Activated naive CD8-positive, alpha-beta T cell treated with anti-CD3 and anti-CD28 coated beads, Interleukin-2, amount 10 ng/mL, durations not matched to agents 7 days and 5 days (primary cell): ENCODE measurements at regions not wholly inside any gene's neighbourhood (a gene's known extent, or its start where the extent isn't known, plus 50 kb on each side); places are given as distances from the start of the nearest gene placed in this dataset.

Source experiments
- ATAC-seq: fragments of 150-1000 bp; cut with Tn5 transposase; one replicate; pipeline ENCODE4 v1.10.0; 2021; ENCODE audit warnings: low read depth, moderate library complexity
- POLR2A ChIA-PET: fragments of 350-600 bp; sonication (Branson Sonifier 250); formaldehyde crosslinking; loops from one replicate; lab custom pipeline; 2021; ENCODE audit warnings: antibody characterized with exemption; lab: Charles Lee
- DNase-seq: peaks from one replicate; pipeline ENCODE4 v3.0.0; 2021
- H3K27ac Mint-ChIP-seq: one replicate; pipeline ENCODE4 v1.8.0; 2022; ENCODE audit warnings: mild to moderate bottlenecking, mixed read lengths
- H3K27me3 Mint-ChIP-seq: one replicate; pipeline ENCODE4 v1.8.0; 2022; ENCODE audit warnings: mild to moderate bottlenecking, moderate library complexity, mixed read lengths
- H3K36me3 Mint-ChIP-seq: one replicate; pipeline ENCODE4 v1.8.0; 2021; ENCODE audit warnings: mild to moderate bottlenecking, mixed read lengths
- H3K4me1 Mint-ChIP-seq: one replicate; pipeline ENCODE4 v1.8.0; 2021; ENCODE audit warnings: mixed read lengths
- H3K4me3 Mint-ChIP-seq: one replicate; pipeline ENCODE4 v1.8.0; 2022; ENCODE audit warnings: mild to moderate bottlenecking, moderate library complexity, mixed read lengths
- H3K9me3 Mint-ChIP-seq: one replicate; pipeline ENCODE4 v1.8.0; 2021; ENCODE audit warnings: mixed read lengths

DNA sequence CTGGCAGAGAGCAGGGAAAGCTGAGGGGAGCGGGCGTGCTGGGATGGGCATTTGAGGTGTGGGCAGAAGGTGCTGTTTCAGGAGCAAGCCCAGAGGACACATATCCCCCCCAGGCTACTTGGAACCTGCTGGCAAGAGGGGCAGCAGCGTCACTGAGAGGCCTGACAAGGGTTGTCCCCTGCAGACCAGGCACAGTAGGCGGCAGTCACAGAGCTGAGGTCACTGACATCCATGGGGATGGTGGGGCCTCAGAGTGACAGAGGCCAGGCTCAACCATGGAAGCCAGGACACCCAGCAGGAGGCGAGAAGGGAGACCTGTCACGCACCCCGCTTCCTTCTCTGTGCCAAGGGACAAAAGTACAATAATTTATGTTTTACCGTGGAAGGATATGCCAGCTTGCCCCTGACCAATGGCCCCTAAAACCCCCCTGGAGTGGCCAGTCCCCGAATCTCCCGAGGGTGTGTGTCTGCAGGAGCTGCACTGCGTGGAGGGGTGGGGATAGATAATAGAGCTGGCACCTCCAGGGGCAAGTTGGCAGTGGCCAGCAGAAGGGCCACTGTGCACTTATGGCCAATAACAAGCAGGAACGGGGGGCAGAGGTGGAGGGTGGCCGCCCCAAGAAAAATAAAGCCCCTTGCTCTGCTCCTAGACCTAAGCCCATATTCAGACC, 86.3 kb upstream of the SLC66A3 start:
- Mint-ChIP-seq H3K27ac (no peak overlapping the region), H3K36me3 (no peaks in the 10 kb centered on the region), H3K27me3 (peaks cover 12% of the 10 kb centered on the region), H3K4me3 (no peak overlapping the region), H3K9me3 (no peaks in the 10 kb centered on the region), H3K4me1 (no peaks in the 10 kb centered on the region)
- POLR2A ChIA-PET = no interaction called here
- ATAC-seq (no peak), DNase-seq (no peak)

- H3K27ac Mint-ChIP-seq = no peak overlapping the region
- H3K9me3 Mint-ChIP-seq = no peaks in the 10 kb centered on the region
- H3K36me3 Mint-ChIP-seq = no peaks in the 10 kb centered on the region
- H3K4me3 Mint-ChIP-seq = no peak overlapping the region
- no peak for ATAC-seq
- H3K27me3 Mint-ChIP-seq = peaks cover 11% of the 10 kb centered on the region
- no peak for DNase-seq
- POLR2A ChIA-PET = no interaction called here
- no peaks in the 10 kb centered on the region for H3K4me1 Mint-ChIP-seq
Observed at GRCh38 chr2:11069566-11070185, 85.6 kb upstream of the SLC66A3 start.

- no peaks in the 10 kb centered on the region for H3K36me3 Mint-ChIP-seq
- H3K4me1 Mint-ChIP-seq = no peaks in the 10 kb centered on the region
- H3K4me3 Mint-ChIP-seq = no peak overlapping the region
- H3K9me3 Mint-ChIP-seq = no peaks in the 10 kb centered on the region
- peaks cover 9% of the 10 kb centered on the region for H3K27me3 Mint-ChIP-seq
- POLR2A ChIA-PET = no interaction called here
- DNase-seq (no peak), ATAC-seq (no peak)
- H3K27ac Mint-ChIP-seq = no peak overlapping the region
Observed at GRCh38 chr2:11071211-11071610, 84.1 kb upstream of the SLC66A3 start.

DNA sequence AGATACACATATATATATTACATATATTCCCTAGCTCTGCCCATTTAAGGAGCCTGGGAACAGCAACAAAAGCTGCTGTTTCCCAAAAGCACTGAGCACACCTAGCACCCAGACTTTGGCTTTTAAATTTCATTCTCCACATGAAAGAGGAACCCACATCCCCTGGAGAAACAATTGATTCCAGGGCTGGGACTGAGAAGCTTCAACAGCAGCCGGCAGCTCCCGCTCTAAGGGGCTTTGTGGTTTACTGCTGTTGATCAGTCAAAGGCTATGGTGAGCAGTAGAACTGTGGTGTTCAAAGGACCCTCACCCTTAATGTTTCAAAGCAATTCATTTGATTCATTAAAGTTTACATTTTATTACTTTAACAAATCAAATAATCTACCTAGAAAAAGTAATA, 83.3 kb upstream of the SLC66A3 start:
- H3K27ac Mint-ChIP-seq = no peak overlapping the region
- H3K4me1 Mint-ChIP-seq = no peaks in the 10 kb centered on the region
- no peaks in the 10 kb centered on the region for H3K9me3 Mint-ChIP-seq
- peaks cover 12% of the 10 kb centered on the region for H3K27me3 Mint-ChIP-seq
- no peak for DNase-seq
- H3K36me3 Mint-ChIP-seq = no peaks in the 10 kb centered on the region
- no peak for ATAC-seq
- POLR2A ChIA-PET = no interaction called here
- H3K4me3 Mint-ChIP-seq = no peak overlapping the region

- ATAC-seq (no peak), DNase-seq (no peak)
- H3K4me3 Mint-ChIP-seq = no peak overlapping the region
- H3K9me3 Mint-ChIP-seq = no peaks in the 10 kb centered on the region
- no peaks in the 10 kb centered on the region for H3K36me3 Mint-ChIP-seq
- POLR2A ChIA-PET = no interaction called here
- H3K27ac Mint-ChIP-seq = no peak overlapping the region
- no peaks in the 10 kb centered on the region for H3K4me1 Mint-ChIP-seq
- peaks cover 16% of the 10 kb centered on the region for H3K27me3 Mint-ChIP-seq
Observed at GRCh38 chr2:11072550-11072949, 82.7 kb upstream of the SLC66A3 start.

DNA sequence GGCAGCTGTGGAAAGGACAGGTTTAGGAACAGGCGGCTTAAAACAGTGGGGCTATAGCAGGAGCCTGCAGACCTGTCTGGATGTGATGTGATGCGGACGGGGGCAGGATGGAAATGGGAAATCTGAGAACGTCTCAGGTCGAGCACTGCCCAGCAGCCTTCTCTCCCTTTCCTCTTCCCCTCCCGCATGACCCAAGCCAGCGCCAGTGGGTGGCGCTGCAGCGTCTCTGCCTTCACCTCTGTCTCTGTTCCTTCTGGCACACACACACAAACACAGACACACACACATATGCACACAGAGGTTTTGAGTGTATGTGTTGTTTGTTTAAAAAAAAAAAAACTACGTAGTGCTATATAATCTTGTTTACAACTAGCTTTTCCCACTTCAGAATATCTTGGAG, 82.0 kb upstream of the SLC66A3 start:
- Mint-ChIP-seq H3K4me1 (no peaks in the 10 kb centered on the region), H3K36me3 (no peaks in the 10 kb centered on the region), H3K9me3 (no peaks in the 10 kb centered on the region), H3K4me3 (no peak overlapping the region), H3K27ac (no peak overlapping the region), H3K27me3 (peaks cover 18% of the 10 kb centered on the region)
- ATAC-seq (no peak), DNase-seq (no peak)
- POLR2A ChIA-PET = no interaction called here

GRCh38 chr2:11073776-11074175, 81.5 kb upstream of the SLC66A3 start:
- no peak overlapping the region for H3K4me3 Mint-ChIP-seq
- H3K36me3 Mint-ChIP-seq = no peaks in the 10 kb centered on the region
- no peak overlapping the region for H3K27ac Mint-ChIP-seq
- ATAC-seq (no peak), DNase-seq (no peak)
- H3K9me3 Mint-ChIP-seq = no peaks in the 10 kb centered on the region
- H3K4me1 Mint-ChIP-seq = no peaks in the 10 kb centered on the region
- H3K27me3 Mint-ChIP-seq = peaks cover 18% of the 10 kb centered on the region
- POLR2A ChIA-PET = no interaction called here

DNA sequence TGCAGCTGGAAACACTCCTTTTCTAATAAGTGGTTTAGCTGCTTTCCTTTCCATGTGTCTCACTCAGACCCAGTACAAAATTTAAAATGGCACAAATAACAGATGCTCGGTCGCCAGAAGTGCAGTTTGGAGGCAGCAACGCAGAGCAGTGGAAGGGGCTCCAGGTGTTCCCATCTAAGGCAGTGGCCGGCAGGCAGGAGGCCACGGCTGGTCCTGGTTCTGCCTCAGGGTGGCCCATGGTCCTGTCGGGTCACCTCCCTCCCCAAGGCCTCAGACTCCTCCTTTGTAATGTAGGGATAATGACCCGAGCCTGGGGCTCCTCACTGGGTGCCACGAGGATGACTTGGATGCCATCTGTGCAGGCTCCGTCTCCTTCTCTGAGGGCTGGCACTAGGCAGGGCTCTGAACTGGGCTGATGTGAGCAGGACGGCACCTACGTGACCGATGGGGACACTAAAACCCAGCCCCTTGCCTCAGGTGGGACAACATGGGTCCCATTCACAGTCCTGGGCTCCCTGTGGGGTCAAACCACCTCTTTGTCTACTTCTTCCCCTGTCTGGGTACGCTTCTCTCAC, 80.9 kb upstream of the SLC66A3 start:
- ATAC-seq (no peak), DNase-seq (no peak)
- no peaks in the 10 kb centered on the region for H3K4me1 Mint-ChIP-seq
- H3K36me3 Mint-ChIP-seq = no peaks in the 10 kb centered on the region
- H3K27ac Mint-ChIP-seq = no peak overlapping the region
- no peak overlapping the region for H3K4me3 Mint-ChIP-seq
- POLR2A ChIA-PET = no interaction called here
- H3K27me3 Mint-ChIP-seq = peaks cover 18% of the 10 kb centered on the region
- H3K9me3 Mint-ChIP-seq = no peaks in the 10 kb centered on the region

- DNase-seq (no peak), ATAC-seq (no peak)
- POLR2A ChIA-PET = no interaction called here
- Mint-ChIP-seq H3K27me3 (peaks cover 18% of the 10 kb centered on the region), H3K4me1 (no peaks in the 10 kb centered on the region), H3K4me3 (no peak overlapping the region), H3K9me3 (no peaks in the 10 kb centered on the region), H3K36me3 (no peaks in the 10 kb centered on the region), H3K27ac (no peak overlapping the region)
Observed at GRCh38 chr2:11075221-11075620, 80.0 kb upstream of the SLC66A3 start.

DNA sequence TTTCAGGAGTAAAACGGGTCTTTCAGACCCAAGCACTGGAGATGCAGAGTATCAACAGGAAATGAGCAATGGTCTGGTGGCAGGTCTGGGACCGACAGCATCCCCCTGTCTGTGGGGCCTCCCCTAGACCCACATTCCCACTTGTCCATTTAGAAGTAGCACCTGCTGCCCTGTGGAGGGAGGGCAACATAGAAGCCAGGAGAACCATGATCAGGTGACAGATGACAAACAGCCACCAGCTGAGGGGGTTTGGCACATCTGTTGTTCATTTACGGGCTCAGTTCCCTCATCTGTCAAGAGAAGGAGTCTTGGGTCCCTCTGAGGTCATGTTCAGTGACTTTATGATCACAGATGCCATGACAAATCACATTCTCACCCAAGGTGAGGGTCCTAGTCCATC, 77.9 kb upstream of the SLC66A3 start:
- POLR2A ChIA-PET = no interaction called here
- Mint-ChIP-seq H3K4me3 (no peak overlapping the region), H3K4me1 (no peaks in the 10 kb centered on the region), H3K9me3 (no peaks in the 10 kb centered on the region), H3K27ac (no peak overlapping the region), H3K27me3 (peaks cover 13% of the 10 kb centered on the region), H3K36me3 (no peaks in the 10 kb centered on the region)
- no peak for DNase-seq
- ATAC-seq = no peak

DNA sequence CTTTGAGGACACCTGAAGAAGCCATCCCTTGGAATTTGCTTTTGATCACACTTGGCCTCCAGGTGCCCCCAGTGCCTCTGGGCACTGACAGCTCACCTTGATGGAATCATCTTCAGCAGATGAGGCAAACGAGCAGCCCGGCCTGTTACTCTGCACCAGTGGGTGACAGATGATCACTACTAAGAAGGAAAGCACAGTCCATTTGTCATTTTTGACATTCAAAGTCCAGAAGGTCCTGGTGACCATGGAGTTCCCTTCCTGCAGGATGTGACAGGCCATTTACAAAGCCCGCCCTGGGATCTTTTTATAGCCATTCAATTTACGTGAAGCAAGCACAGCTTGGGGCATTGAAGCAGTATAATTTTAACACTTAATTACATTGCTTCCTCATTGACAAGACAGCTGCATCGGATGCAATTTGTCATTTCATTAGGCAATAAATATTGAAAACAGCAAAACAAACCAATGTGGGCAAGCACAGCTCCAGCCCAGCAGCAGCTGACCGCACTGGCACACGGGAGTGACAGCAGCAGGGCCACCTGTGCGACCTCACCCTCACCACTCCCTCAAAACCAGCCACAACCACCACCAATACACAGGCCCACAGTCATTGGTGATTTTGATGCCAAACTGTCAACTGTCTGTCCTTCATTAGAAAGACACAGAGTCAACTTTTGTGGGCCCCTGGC, 76.0 kb upstream of the SLC66A3 start:
- no peaks in the 10 kb centered on the region for H3K9me3 Mint-ChIP-seq
- DNase-seq (no peak), ATAC-seq (no peak)
- POLR2A ChIA-PET = no interaction called here
- no peak overlapping the region for H3K27ac Mint-ChIP-seq
- H3K4me1 Mint-ChIP-seq = no peaks in the 10 kb centered on the region
- H3K27me3 Mint-ChIP-seq = peaks cover 9% of the 10 kb centered on the region
- H3K4me3 Mint-ChIP-seq = no peak overlapping the region
- H3K36me3 Mint-ChIP-seq = no peaks in the 10 kb centered on the region

DNA sequence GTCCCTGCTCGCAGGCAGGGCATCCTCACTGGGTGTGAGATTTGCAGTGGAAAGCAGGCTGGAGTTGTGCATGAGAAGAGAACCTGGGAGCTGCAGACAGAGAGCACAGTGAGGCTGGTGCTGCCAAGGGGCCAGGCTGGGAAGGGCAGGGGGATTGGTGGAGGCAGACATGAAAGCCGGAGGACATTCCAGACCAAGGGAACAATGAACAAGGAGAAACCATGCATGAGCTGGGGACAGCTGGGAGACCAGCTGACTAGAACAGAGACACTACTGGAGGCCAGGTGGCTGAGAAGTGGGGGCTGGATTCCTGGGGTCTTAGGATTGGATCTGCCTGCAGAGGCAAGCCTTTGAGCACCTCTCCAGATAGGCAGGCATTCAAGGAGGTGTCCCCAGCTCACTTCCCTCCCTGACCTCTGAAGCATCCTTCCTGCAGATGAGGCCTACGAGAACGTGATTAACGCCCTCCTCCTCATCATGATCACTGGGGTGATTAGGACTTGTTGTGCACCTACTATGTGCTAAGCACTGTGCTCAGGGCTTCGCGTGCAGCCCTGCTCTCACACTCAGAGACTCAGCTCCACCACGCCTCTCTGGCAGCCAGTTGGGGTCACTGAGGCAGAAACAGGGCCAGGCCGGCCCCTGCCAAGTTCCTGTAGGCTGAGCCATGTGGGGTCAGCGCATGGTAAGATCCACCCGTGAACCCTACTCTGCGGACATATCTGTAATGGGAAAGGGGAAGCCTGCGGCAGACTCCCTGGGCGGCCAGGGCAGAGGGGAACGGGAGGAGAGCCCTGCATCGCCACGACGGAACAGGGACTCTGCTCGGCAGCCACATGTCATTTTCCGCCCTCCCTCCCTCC, 74.8 kb upstream of the SLC66A3 start:
- H3K27ac Mint-ChIP-seq = no peak overlapping the region
- POLR2A ChIA-PET = no interaction called here
- H3K36me3 Mint-ChIP-seq = no peaks in the 10 kb centered on the region
- no peak for DNase-seq
- no peaks in the 10 kb centered on the region for H3K4me1 Mint-ChIP-seq
- no peaks in the 10 kb centered on the region for H3K9me3 Mint-ChIP-seq
- H3K4me3 Mint-ChIP-seq = no peak overlapping the region
- peaks cover 9% of the 10 kb centered on the region for H3K27me3 Mint-ChIP-seq
- no peak for ATAC-seq

DNA sequence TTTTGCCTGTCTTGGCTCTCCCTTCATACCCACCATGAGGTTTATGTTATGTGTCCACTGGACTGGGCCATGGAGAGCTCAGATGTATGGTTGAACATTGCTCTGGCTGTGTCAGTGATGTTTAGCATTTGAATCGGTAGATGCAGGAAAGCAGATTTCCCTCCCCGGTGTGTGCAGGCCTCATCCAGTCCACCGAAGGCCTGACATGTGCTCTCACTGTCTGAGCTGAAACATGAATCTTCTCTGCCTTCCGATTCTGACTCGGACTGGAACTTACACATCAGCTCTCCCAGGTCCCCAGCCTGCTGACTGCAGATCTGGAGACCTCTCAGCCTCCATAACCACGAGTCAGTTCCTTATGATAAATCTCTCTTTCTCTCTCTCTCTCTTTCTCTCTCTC, 72.4 kb upstream of the SLC66A3 start:
- Mint-ChIP-seq H3K27ac (no peak overlapping the region), H3K9me3 (no peaks in the 10 kb centered on the region)
- no peak for ATAC-seq

More for the DNA sequence above, 72.4 kb upstream of the SLC66A3 start:
- POLR2A ChIA-PET = no interaction called here
- Mint-ChIP-seq H3K4me3 (no peak overlapping the region), H3K36me3 (no peaks in the 10 kb centered on the region), H3K4me1 (no peaks in the 10 kb centered on the region), H3K27me3 (peaks cover 16% of the 10 kb centered on the region)
- DNase-seq = no peak
